GM21619 (cell line): ENCODE measurements at regions not wholly inside any gene's neighbourhood (a gene's known extent, or its start where the extent isn't known, plus 50 kb on each side); places are given as distances from the start of the nearest gene placed in this dataset.
"Not testable (repeated sequence)": the region's sequence is repeated elsewhere in the genome, so short reads cannot be mapped to it uniquely, and the experiment has no call there.

Experiments used
- ATAC-seq: cut with Tn5 transposase; IDR thresholded peaks from one replicate; pipeline ENCODE4 v1.9.1; 2021; ENCODE audit not compliant: unreplicated experiment

GRCh38 chr16:60815865-60816264 lies 1220.4 kb downstream of the CDH8 start:
- ATAC-seq: no peak

GRCh38 chr16:60815033-60815432 lies 1221.2 kb downstream of the CDH8 start:
- no peak for ATAC-seq

GRCh38 chr16:60811657-60812056 lies 1224.6 kb downstream of the CDH8 start:
- no peak for ATAC-seq

- no peak for ATAC-seq
Measured at GRCh38 chr16:60811051-60811608, 1225.1 kb downstream of the CDH8 start.

GRCh38 chr16:60810250-60810649 lies 1226.0 kb downstream of the CDH8 start:
- no peak for ATAC-seq

- ATAC-seq: no peak
Measured at GRCh38 chr16:60792437-60792836, 1243.8 kb downstream of the CDH8 start.

- ATAC-seq: no peak
Measured at GRCh38 chr16:60788631-60789030, 1247.6 kb downstream of the CDH8 start.

- no peak for ATAC-seq
Measured at GRCh38 chr16:60776281-60776680, 1260.0 kb downstream of the CDH8 start.

GRCh38 chr16:60771138-60771537 lies 1265.1 kb downstream of the CDH8 start:
- no peak for ATAC-seq

- ATAC-seq: not testable (repeated sequence)
Measured at GRCh38 chr16:60770384-60770783, 1265.9 kb downstream of the CDH8 start.

- ATAC-seq: no peak
Measured at GRCh38 chr16:60763869-60764268, 1272.4 kb downstream of the CDH8 start.

GRCh38 chr16:60755907-60756306 lies 1280.3 kb downstream of the CDH8 start:
- ATAC-seq: no peak

GRCh38 chr16:60748366-60748765 lies 1287.9 kb downstream of the CDH8 start:
- ATAC-seq: no peak

GRCh38 chr16:60744198-60744597 lies 1292.0 kb downstream of the CDH8 start:
- ATAC-seq: no peak

- no peak for ATAC-seq
Measured at GRCh38 chr16:60741810-60742209, 1294.4 kb downstream of the CDH8 start.

GRCh38 chr16:60739737-60740683 lies 1296.2 kb downstream of the CDH8 start:
- ATAC-seq: no peak

GRCh38 chr16:60731329-60732050 lies 1304.7 kb downstream of the CDH8 start:
- ATAC-seq: no peak

- ATAC-seq: no peak
Measured at GRCh38 chr16:60729051-60729450, 1307.2 kb downstream of the CDH8 start.

- no peak for ATAC-seq
Measured at GRCh38 chr16:60727851-60728250, 1308.4 kb downstream of the CDH8 start.

GRCh38 chr16:60720060-60720459 lies 1316.2 kb downstream of the CDH8 start:
- no peak for ATAC-seq

- no peak for ATAC-seq
Measured at GRCh38 chr16:60717808-60718207, 1318.4 kb downstream of the CDH8 start.

- no peak for ATAC-seq
Measured at GRCh38 chr16:60712144-60712543, 1324.1 kb downstream of the CDH8 start.
